K562 (cell line): ENCODE measurements at regions not wholly inside any gene's neighbourhood (a gene's known extent, or its start where the extent isn't known, plus 50 kb on each side); places are given as distances from the start of the nearest gene placed in this dataset.

Source experiments
- CTCF ChIP-seq, 3 experiments: IDR thresholded peaks in 2 of 3; conservative IDR thresholded peaks in 1 of 3; 2 replicates each; pipeline ENCODE4 v1.5.1; 2011 to 2012; ENCODE audit warnings: low read length in 3 of 3, mild to moderate bottlenecking in 3 of 3, control low read depth in 2 of 3, improper control_type of control experiment in 1 of 3, inconsistent platforms in 1 of 3, low read depth in 1 of 3, mixed read lengths in 1 of 3, moderate library complexity in 1 of 3; ENCODE audit not compliant: insufficient read depth in 2 of 3
- HDGF ChIP-seq: fragments of 450-650 bp; IDR thresholded peaks from 2 replicates; pipeline ENCODE4 v1.6.1; 2016
- HIVEP1 ChIP-seq: fragments of 250-450 bp; sonication (Bioruptor Pico); IDR thresholded peaks from 2 replicates; pipeline ENCODE4 v1.4.0; 2020; ENCODE audit warnings: mild to moderate bottlenecking
- MAFF ChIP-seq: IDR thresholded peaks from 2 replicates; pipeline ENCODE4 v1.6.1; 2012; ENCODE audit warnings: low read length, improper control_type of control experiment
- NKRF ChIP-seq: fragments of 450-650 bp; IDR thresholded peaks from 2 replicates; pipeline ENCODE4 v1.6.1; 2016; ENCODE audit warnings: borderline replicate concordance
- POLR2AphosphoS2 ChIP-seq: IDR thresholded peaks from 2 replicates; pipeline ENCODE4 v1.6.1; 2012; ENCODE audit warnings: low read length, improper control_type of control experiment
- REST ChIP-seq, 2 experiments: fragments of 450-650 bp; formaldehyde crosslinking in 1 of 2; IDR thresholded peaks; 2 replicates each; pipeline versions ENCODE4 v1.4.0 to v1.6.1; 2014 to 2020; ENCODE audit warnings: mild to moderate bottlenecking in 2 of 2, borderline replicate concordance in 1 of 2, low read depth in 1 of 2
- RNF2 ChIP-seq: sonication (generic); IDR thresholded peaks from 2 replicates; pipeline ENCODE4 v1.6.1; 2016

GRCh38 chr14:51370758-51371386 is 130.8 kb downstream of the TMX1 start:
- no peak for TF ChIP-seq POLR2AphosphoS2
- TF ChIP-seq REST (IDR thresholded peaks at IDR 0.05; ENCODE audit: borderline replicate concordance): no peak
- TF ChIP-seq REST (CRISPR knock-in tag; IDR thresholded peaks at IDR 0.05; ENCODE audit: low read depth): no peak
- no peak for TF ChIP-seq HIVEP1
- TF ChIP-seq HDGF: no peak
- no peak for TF ChIP-seq RNF2
- TF ChIP-seq NKRF: no peak
- no peak for TF ChIP-seq CTCF (IDR thresholded peaks at IDR 0.05 in 2 of 3, conservative IDR thresholded peaks at IDR 0.05 in 1 of 3; ENCODE audit: insufficient read depth in 2 of 3, low read depth in 1 of 3, low read length in 3 of 3)
- no peak for TF ChIP-seq MAFF
